OCI-LY3 (cell line): ENCODE measurements at regions not wholly inside any gene's neighbourhood (a gene's known extent, or its start where the extent isn't known, plus 50 kb on each side); places are given as distances from the start of the nearest gene placed in this dataset.
"Not testable (repeated sequence)": the region's sequence is repeated elsewhere in the genome, so short reads cannot be mapped to it uniquely, and the experiment has no call there.

Source experiments
- H2AFZ ChIP-seq: fragments of 200-600, 300-600 bp; shearing (Covaris generic); 2 replicates; pipeline ENCODE4 v1.6.0; 2014; ENCODE audit warnings: antibody characterized with exemption, low read depth, low read length
- H3K27ac ChIP-seq: fragments of 200-600, 300-600 bp; sonication (generic); 2 replicates; pipeline ENCODE4 v1.5.1; 2014; ENCODE audit warnings: mild to moderate bottlenecking, low read length, moderate library complexity, mixed read lengths
- H3K27me3 ChIP-seq: fragments of 200-600, 300-600 bp; sonication (generic); 2 replicates; pipeline ENCODE4 v1.6.1; 2014; ENCODE audit warnings: low read depth, low read length, mixed read lengths
- H3K36me3 ChIP-seq: fragments of 200-600, 300-600 bp; sonication (generic); replicated peaks from 2 replicates; pipeline ENCODE3; 2014; ENCODE audit warnings: low read depth, low read length, mixed read lengths
- H3K4me1 ChIP-seq: fragments of 300-600, 200-600 bp; sonication (generic); 2 replicates; pipeline ENCODE4 v1.6.1; 2014; ENCODE audit warnings: low read length, mixed read lengths
- H3K4me2 ChIP-seq: fragments of 200-600, 300-600 bp; sonication (generic); 2 replicates; pipeline ENCODE4 v1.6.1; 2014; ENCODE audit warnings: low read length, mixed read lengths
- H3K4me3 ChIP-seq: fragments of 300-600, 200-600 bp; sonication (generic); 2 replicates; pipeline ENCODE4 v1.5.1; 2014; ENCODE audit warnings: antibody characterized with exemption, mild to moderate bottlenecking, low read length, moderate library complexity
- H3K79me2 ChIP-seq: fragments of 300-600, 200-600 bp; shearing (Covaris generic); 2 replicates; pipeline ENCODE4 v1.6.1; 2014; ENCODE audit warnings: mild to moderate bottlenecking, low read length, mixed read lengths
- H3K9ac ChIP-seq: fragments of 300-600, 200-600 bp; shearing (Covaris generic); 2 replicates; pipeline ENCODE4 v1.6.0; 2014; ENCODE audit warnings: mild to moderate bottlenecking, low read length, moderate library complexity
- H3K9me3 ChIP-seq: fragments of 200-600, 300-600 bp; shearing (Covaris generic); 2 replicates; pipeline ENCODE4 v1.6.1; 2014; ENCODE audit warnings: low read length, mixed read lengths; ENCODE audit not compliant: insufficient read depth
- H4K20me1 ChIP-seq: fragments of 200-600, 300-600 bp; sonication (generic); 2 replicates; pipeline ENCODE4 v1.6.1; 2016; ENCODE audit warnings: low read length, mixed read lengths; ENCODE audit not compliant: insufficient read depth
- CTCF ChIP-seq: fragments of 200-600, 300-600 bp; sonication (generic); IDR thresholded peaks from 2 replicates; pipeline ENCODE4 v1.5.1; 2014; ENCODE audit warnings: antibody characterized with exemption, low read length, low read depth
- EZH2phosphoT487 ChIP-seq: fragments of 200-600 bp; shearing (Covaris generic); IDR thresholded peaks from 2 replicates; pipeline ENCODE4 v1.6.1; 2018; ENCODE audit warnings: antibody characterized with exemption, mixed run types, low read depth

GRCh38 chr15:35958975-35959374 is 413.0 kb upstream of the DPH6 start:
- no peak overlapping the region for H3K4me3 ChIP-seq
- no peaks in the 10 kb centered on the region for H4K20me1 ChIP-seq
- no peak overlapping the region for H3K27ac ChIP-seq
- no peak overlapping the region for H3K9ac ChIP-seq
- no peak for TF ChIP-seq EZH2phosphoT487
- TF ChIP-seq CTCF: no peak
- no peaks in the 10 kb centered on the region for H3K9me3 ChIP-seq
- no peaks in the 10 kb centered on the region for H3K79me2 ChIP-seq
- H3K4me2 ChIP-seq: no peak overlapping the region
- no peaks in the 10 kb centered on the region for H3K36me3 ChIP-seq
- 0 out of 2 replicates have a peak, but pooled peaks cover 3% of the 10 kb centered on the region for H3K4me1 ChIP-seq
- H3K27me3 ChIP-seq: no peaks in the 10 kb centered on the region
- no peak overlapping the region for H2AFZ ChIP-seq

- H3K36me3 ChIP-seq: no peaks in the 10 kb centered on the region
- no peak overlapping the region for H3K27ac ChIP-seq
- H3K79me2 ChIP-seq: no peaks in the 10 kb centered on the region
- H4K20me1 ChIP-seq: no peaks in the 10 kb centered on the region
- TF ChIP-seq EZH2phosphoT487 (no peak), CTCF (no peak)
- no peak overlapping the region for H3K4me3 ChIP-seq
- no peaks in the 10 kb centered on the region for H3K27me3 ChIP-seq
- H3K9ac ChIP-seq: no peak overlapping the region
- H3K4me2 ChIP-seq: no peak overlapping the region
- H3K9me3 ChIP-seq: no peaks in the 10 kb centered on the region
- H3K4me1 ChIP-seq: 0 out of 2 replicates have a peak, but pooled peaks cover 3% of the 10 kb centered on the region
- no peak overlapping the region for H2AFZ ChIP-seq
Measured at GRCh38 chr15:35963326-35963725, 417.4 kb upstream of the DPH6 start.

GRCh38 chr15:35966781-35967180 is 420.8 kb upstream of the DPH6 start:
- Histone ChIP-seq H3K36me3 (no peaks in the 10 kb centered on the region), H3K27ac (no peak overlapping the region), H3K9me3 (no peaks in the 10 kb centered on the region), H3K4me1 (0 out of 2 replicates have a peak, but pooled peaks cover 3% of the 10 kb centered on the region), H3K9ac (no peak overlapping the region), H3K27me3 (no peaks in the 10 kb centered on the region), H4K20me1 (no peaks in the 10 kb centered on the region), H3K4me3 (no peak overlapping the region), H3K4me2 (no peak overlapping the region), H2AFZ (no peak overlapping the region), H3K79me2 (no peaks in the 10 kb centered on the region)
- TF ChIP-seq CTCF (no peak), EZH2phosphoT487 (no peak)

- H3K9me3 ChIP-seq, H3K79me2 ChIP-seq, H3K4me1 ChIP-seq, H3K36me3 ChIP-seq, H3K4me2 ChIP-seq, H2AFZ ChIP-seq, H3K27ac ChIP-seq, H3K4me3 ChIP-seq, H3K9ac ChIP-seq, H3K27me3 ChIP-seq, H4K20me1 ChIP-seq: not testable (repeated sequence)
Measured at GRCh38 chr15:35967968-35968367, 422.0 kb upstream of the DPH6 start.

GRCh38 chr15:35973029-35973428 is 427.1 kb upstream of the DPH6 start:
- H3K4me2 ChIP-seq: no peak overlapping the region
- no peaks in the 10 kb centered on the region for H3K79me2 ChIP-seq
- H3K36me3 ChIP-seq: no peaks in the 10 kb centered on the region
- no peaks in the 10 kb centered on the region for H3K27me3 ChIP-seq
- TF ChIP-seq EZH2phosphoT487: no peak
- no peak for TF ChIP-seq CTCF
- H3K27ac ChIP-seq: no peak overlapping the region
- H4K20me1 ChIP-seq: no peaks in the 10 kb centered on the region
- no peaks in the 10 kb centered on the region for H3K4me1 ChIP-seq
- H3K9ac ChIP-seq: no peak overlapping the region
- H2AFZ ChIP-seq: no peak overlapping the region
- H3K9me3 ChIP-seq: no peaks in the 10 kb centered on the region
- H3K4me3 ChIP-seq: no peak overlapping the region
